IPS-18a (cell line): ENCODE measurements at regions not wholly inside any gene's neighbourhood (a gene's known extent, or its start where the extent isn't known, plus 50 kb on each side); places are given as distances from the start of the nearest gene placed in this dataset.

Experiments used
- H3K27ac ChIP-seq: one replicate; pipeline ENCODE4 v1.5.1; 2013; ENCODE audit warnings: low read length
- H3K27me3 ChIP-seq: one replicate; pipeline ENCODE4 v1.6.1; 2013; ENCODE audit warnings: mild to moderate bottlenecking, low read length; ENCODE audit not compliant: control insufficient read depth, insufficient read depth
- H3K36me3 ChIP-seq: one replicate; pipeline ENCODE4 v1.6.1; 2013; ENCODE audit warnings: low read depth, low read length; ENCODE audit not compliant: control insufficient read depth
- H3K4me1 ChIP-seq: one replicate; pipeline ENCODE4 v1.6.1; 2013; ENCODE audit warnings: low read depth, low read length; ENCODE audit not compliant: control insufficient read depth
- H3K4me3 ChIP-seq: one replicate; pipeline ENCODE4 v1.5.1; 2013; ENCODE audit warnings: low read length
- H3K9ac ChIP-seq: one replicate; pipeline ENCODE4 v1.6.1; 2013; ENCODE audit warnings: mild to moderate bottlenecking, low read length, moderate library complexity
- H3K9me3 ChIP-seq: one replicate; pipeline ENCODE4 v1.6.1; 2013; ENCODE audit warnings: low read depth, low read length; ENCODE audit not compliant: control insufficient read depth

GRCh38 chr6:169141671-169142537 is 111.7 kb downstream of the THBS2 start:
- H3K9me3 ChIP-seq: no peaks in the 10 kb centered on the region
- H3K4me1 ChIP-seq: no peaks in the 10 kb centered on the region

GRCh38 chr6:169140986-169141495 is 112.6 kb downstream of the THBS2 start:
- Histone ChIP-seq H3K9ac (no peak overlapping the region), H3K4me3 (no peak overlapping the region), H3K27ac (no peak overlapping the region), H3K36me3 (no peaks in the 10 kb centered on the region), H3K4me1 (no peaks in the 10 kb centered on the region), H3K9me3 (no peaks in the 10 kb centered on the region), H3K27me3 (no peaks in the 10 kb centered on the region)

More at GRCh38 chr6:169141671-169142537, 111.7 kb downstream of the THBS2 start:
- Histone ChIP-seq H3K27me3 (no peaks in the 10 kb centered on the region), H3K4me3 (no peak overlapping the region), H3K9ac (no peak overlapping the region), H3K36me3 (no peaks in the 10 kb centered on the region), H3K27ac (no peak overlapping the region)

- H3K36me3 ChIP-seq: no peaks in the 10 kb centered on the region
- no peak overlapping the region for H3K4me3 ChIP-seq
- no peak overlapping the region for H3K9ac ChIP-seq
- no peaks in the 10 kb centered on the region for H3K4me1 ChIP-seq
- no peaks in the 10 kb centered on the region for H3K9me3 ChIP-seq
- no peak overlapping the region for H3K27ac ChIP-seq
- H3K27me3 ChIP-seq: no peaks in the 10 kb centered on the region
Measured at GRCh38 chr6:169139179-169139971, 114.3 kb downstream of the THBS2 start.

GRCh38 chr6:169132352-169132940 is 121.2 kb downstream of the THBS2 start:
- no peaks in the 10 kb centered on the region for H3K27me3 ChIP-seq
- no peaks in the 10 kb centered on the region for H3K9me3 ChIP-seq
- H3K9ac ChIP-seq: no peak overlapping the region
- no peak overlapping the region for H3K4me3 ChIP-seq
- H3K4me1 ChIP-seq: no peaks in the 10 kb centered on the region
- no peak overlapping the region for H3K27ac ChIP-seq
- H3K36me3 ChIP-seq: no peaks in the 10 kb centered on the region

GRCh38 chr6:169131390-169131789 is 122.3 kb downstream of the THBS2 start:
- H3K9me3 ChIP-seq: no peaks in the 10 kb centered on the region
- no peak overlapping the region for H3K4me3 ChIP-seq
- no peak overlapping the region for H3K9ac ChIP-seq
- H3K36me3 ChIP-seq: no peaks in the 10 kb centered on the region
- no peak overlapping the region for H3K27ac ChIP-seq
- H3K4me1 ChIP-seq: no peaks in the 10 kb centered on the region
- H3K27me3 ChIP-seq: no peaks in the 10 kb centered on the region

GRCh38 chr6:169130113-169130512 is 123.5 kb downstream of the THBS2 start:
- H3K27me3 ChIP-seq: no peaks in the 10 kb centered on the region
- H3K4me3 ChIP-seq: no peak overlapping the region
- H3K36me3 ChIP-seq: no peaks in the 10 kb centered on the region
- no peaks in the 10 kb centered on the region for H3K9me3 ChIP-seq
- H3K27ac ChIP-seq: no peak overlapping the region
- H3K4me1 ChIP-seq: no peaks in the 10 kb centered on the region
- no peak overlapping the region for H3K9ac ChIP-seq

- Histone ChIP-seq H3K27me3 (no peaks in the 10 kb centered on the region), H3K9ac (no peak overlapping the region), H3K36me3 (no peaks in the 10 kb centered on the region), H3K9me3 (no peaks in the 10 kb centered on the region), H3K4me1 (no peaks in the 10 kb centered on the region), H3K27ac (no peak overlapping the region), H3K4me3 (no peak overlapping the region)
Measured at GRCh38 chr6:169121013-169121412, 132.6 kb downstream of the THBS2 start.

GRCh38 chr6:169119669-169120068 is 134.0 kb downstream of the THBS2 start:
- Histone ChIP-seq H3K9ac (no peak overlapping the region), H3K4me3 (no peak overlapping the region), H3K36me3 (no peaks in the 10 kb centered on the region), H3K9me3 (no peaks in the 10 kb centered on the region), H3K4me1 (no peaks in the 10 kb centered on the region), H3K27ac (no peak overlapping the region), H3K27me3 (no peaks in the 10 kb centered on the region)

- no peaks in the 10 kb centered on the region for H3K9me3 ChIP-seq
- no peaks in the 10 kb centered on the region for H3K27me3 ChIP-seq
- H3K36me3 ChIP-seq: no peaks in the 10 kb centered on the region
- no peak overlapping the region for H3K27ac ChIP-seq
- no peak overlapping the region for H3K4me3 ChIP-seq
- no peak overlapping the region for H3K9ac ChIP-seq
- H3K4me1 ChIP-seq: peaks cover 4% of the 10 kb centered on the region
Measured at GRCh38 chr6:169118346-169118830, 135.3 kb downstream of the THBS2 start.

- peaks cover 10% of the 10 kb centered on the region for H3K4me1 ChIP-seq
- H3K27ac ChIP-seq: no peak overlapping the region
- H3K4me3 ChIP-seq: no peak overlapping the region
- H3K27me3 ChIP-seq: no peaks in the 10 kb centered on the region
- no peaks in the 10 kb centered on the region for H3K36me3 ChIP-seq
- no peak overlapping the region for H3K9ac ChIP-seq
- H3K9me3 ChIP-seq: no peaks in the 10 kb centered on the region
Measured at GRCh38 chr6:169117663-169118062, 136.0 kb downstream of the THBS2 start.

- H3K27me3 ChIP-seq: no peaks in the 10 kb centered on the region
- no peak overlapping the region for H3K27ac ChIP-seq
- peaks cover 20% of the 10 kb centered on the region for H3K4me1 ChIP-seq
- no peak overlapping the region for H3K4me3 ChIP-seq
- no peaks in the 10 kb centered on the region for H3K36me3 ChIP-seq
- H3K9ac ChIP-seq: no peak overlapping the region
- H3K9me3 ChIP-seq: no peaks in the 10 kb centered on the region
Measured at GRCh38 chr6:169115632-169116031, 138.0 kb downstream of the THBS2 start.
